HCT116 (cell line): ENCODE measurements at regions not wholly inside any gene's neighbourhood (a gene's known extent, or its start where the extent isn't known, plus 50 kb on each side); places are given as distances from the start of the nearest gene placed in this dataset.

ENCODE experiments used
- ATAC-seq: fragments of 200-7000 bp; cut with Tn5 transposase; 2 replicates; pipeline ENCODE4 v1.9.1; 2020; ENCODE audit warnings: mild to moderate bottlenecking, moderate library complexity
- BruUV-seq: library from RNA; stranded (reverse); fragments of 400-500 nt; replicated peaks from 2 replicates; lab custom pipeline; 2021; lab: Mats Ljungman, UMichigan
- CTCF ChIA-PET: fragments of 300-600 bp; sonication (Branson Sonifier 250); formaldehyde crosslinking; loops from one replicate; lab custom pipeline; 2021; ENCODE audit warnings: antibody characterized with exemption; lab: Charles Lee
- POLR2A ChIA-PET: fragments of 300-600, 350-600 bp; sonication (Branson Sonifier 250); formaldehyde crosslinking; loops from one replicate; lab custom pipeline; 2021; ENCODE audit warnings: antibody characterized with exemption; lab: Charles Lee
- RAD21 ChIA-PET, 2 experiments: fragments of 300-600 bp; sonication (Branson Sonifier 250); formaldehyde crosslinking; loops; one replicate each; lab custom pipeline; 2023; ENCODE audit warnings: low total read pairs in 2 of 2; ENCODE audit not compliant: uncharacterized antibody in 2 of 2, unreplicated experiment in 2 of 2, low non-redundant PET in 1 of 2; lab: Charles Lee
- DNase-seq: peaks from one replicate; pipeline ENCODE4 v3.0.0-alpha.2; 2010; ENCODE audit warnings: low read depth, low spot score
- H2AFZ ChIP-seq: fragments of 200-600 bp; shearing (Covaris generic), sonication (generic); 2 replicates; pipeline ENCODE4 v1.6.1; 2017; ENCODE audit warnings: low read depth, mixed run types, mixed read lengths, antibody characterized with exemption, low read length; ENCODE audit not compliant: poor library complexity, severe bottlenecking
- H3K27ac ChIP-seq: 2 replicates; pipeline ENCODE4 v1.5.1; 2012; ENCODE audit warnings: low read depth, low read length
- H3K27me3 ChIP-seq: fragments of 200-600 bp; sonication (generic); 2 replicates; pipeline ENCODE4 v1.6.1; 2016; ENCODE audit warnings: mixed run types, low read length, mixed read lengths; ENCODE audit not compliant: insufficient read depth
- H3K36me3 ChIP-seq, 2 experiments: fragments of 200-500 bp in 1 of 2; fragments of 200-600 bp in 1 of 2; sonication (Bioruptor generic) in 1 of 2; sonication (generic) in 1 of 2; 2 replicates each; pipeline versions ENCODE4 v1.5.1 to v1.6.1; 2014 to 2016; ENCODE audit warnings: low read length in 2 of 2, inconsistent platforms in 1 of 2, mixed read lengths in 1 of 2, mixed run types in 1 of 2; ENCODE audit not compliant: insufficient read depth in 2 of 2, control insufficient read depth in 1 of 2
- H3K4me1 ChIP-seq, 2 experiments: fragments of 200-600 bp in 1 of 2; sonication (generic) in 1 of 2; 2 replicates each; pipeline versions ENCODE4 v1.5.1 to v1.6.1; 2012 to 2017; ENCODE audit warnings: low read length in 2 of 2, inconsistent platforms in 1 of 2, mild to moderate bottlenecking in 1 of 2, mixed read lengths in 1 of 2, mixed run types in 1 of 2, moderate library complexity in 1 of 2; ENCODE audit not compliant: insufficient read depth in 2 of 2, control insufficient read depth in 1 of 2
- H3K4me2 ChIP-seq: fragments of 200-600 bp; sonication (generic); 2 replicates; pipeline ENCODE4 v1.6.1; 2017; ENCODE audit warnings: mixed run types, low read length, mixed read lengths
- H3K4me3 ChIP-seq, 2 experiments: fragments of 200-600 bp in 1 of 2; sonication (generic) in 1 of 2; replicated peaks in 1 of 2; 2 replicates each; pipeline ENCODE4 v1.5.1; 2011 to 2016; ENCODE audit warnings: low read length in 2 of 2, control low read depth in 1 of 2, low read depth in 1 of 2, mild to moderate bottlenecking in 1 of 2, mixed read lengths in 1 of 2, mixed run types in 1 of 2
- H3K79me2 ChIP-seq: fragments of 200-600 bp; sonication (generic); 2 replicates; pipeline ENCODE4 v1.6.1; 2017; ENCODE audit warnings: mild to moderate bottlenecking, mixed run types, low read length, moderate library complexity, mixed read lengths; ENCODE audit not compliant: insufficient read depth
- H3K9ac ChIP-seq: fragments of 200-600 bp; sonication (generic); 2 replicates; pipeline ENCODE4 v1.6.1; 2016; ENCODE audit warnings: low read length, mixed read lengths
- H3K9me2 ChIP-seq: fragments of 200-600 bp; sonication (generic), shearing (Covaris generic); 2 replicates; pipeline ENCODE4 v1.6.1; 2017; ENCODE audit warnings: mixed run types, mild to moderate bottlenecking, moderate library complexity; ENCODE audit not compliant: insufficient read depth
- H3K9me3 ChIP-seq, 2 experiments: fragments of 200-500 bp in 1 of 2; fragments of 200-600 bp in 1 of 2; sonication (Bioruptor generic) in 1 of 2; sonication (generic) in 1 of 2; 2 replicates each; pipeline ENCODE4 v1.6.1; 2014 to 2017; ENCODE audit warnings: low read length in 2 of 2, mixed read lengths in 2 of 2, inconsistent platforms in 1 of 2, low read depth in 1 of 2, mild to moderate bottlenecking in 1 of 2, mixed run types in 1 of 2, moderate library complexity in 1 of 2; ENCODE audit not compliant: control insufficient read depth in 1 of 2, insufficient read depth in 1 of 2
- H4K20me1 ChIP-seq: fragments of 200-600 bp; sonication (generic), shearing (Covaris generic); 2 replicates; pipeline ENCODE4 v1.6.1; 2017; ENCODE audit warnings: mixed run types, mild to moderate bottlenecking, moderate library complexity; ENCODE audit not compliant: insufficient read depth
- CBX3 ChIP-seq: IDR thresholded peaks from 2 replicates; pipeline ENCODE4 v1.6.1; 2012; ENCODE audit warnings: low read depth
- ELF1 ChIP-seq: IDR thresholded peaks from 2 replicates; pipeline ENCODE4 v1.6.1; 2012; ENCODE audit warnings: low read depth, borderline replicate concordance
- EZH2 ChIP-seq: fragments of 200-600 bp; sonication (generic); IDR thresholded peaks from 2 replicates; pipeline ENCODE4 v1.6.1; 2017; ENCODE audit warnings: antibody characterized with exemption, mixed run types
- EZH2phosphoT487 ChIP-seq: fragments of 200-600 bp; IDR thresholded peaks from 2 replicates; pipeline ENCODE4 v1.6.1; 2018; ENCODE audit warnings: antibody characterized with exemption, borderline replicate concordance
- FOSL1 ChIP-seq: IDR thresholded peaks from 2 replicates; pipeline ENCODE4 v1.6.1; 2012; ENCODE audit warnings: low read depth
- JUND ChIP-seq: IDR thresholded peaks from 2 replicates; pipeline ENCODE4 v1.6.1; 2012
- POLR2AphosphoS5 ChIP-seq: IDR thresholded peaks from 2 replicates; pipeline ENCODE4 v1.6.1; 2011; ENCODE audit warnings: mild to moderate bottlenecking, low read depth, low read length, moderate library complexity
- RAD21 ChIP-seq: IDR thresholded peaks from 2 replicates; pipeline ENCODE4 v1.6.1; 2012; ENCODE audit warnings: low read depth, mild to moderate bottlenecking
- SRF ChIP-seq: IDR thresholded peaks from 2 replicates; pipeline ENCODE4 v1.6.1; 2012; ENCODE audit warnings: low read depth
- YY1 ChIP-seq: IDR thresholded peaks from 2 replicates; pipeline ENCODE4 v1.6.1; 2011; ENCODE audit warnings: low read length, low read depth, moderate library complexity, mild to moderate bottlenecking; ENCODE audit not compliant: insufficient replicate concordance; ENCODE audit errors: extremely low read depth
- intact Hi-C: fragments of 100-400 bp; cut with micrococcal nuclease; formaldehyde crosslinking; loops from 2 replicates; pipeline ENCODE4 v1.10.0; 2022
- TF ChIP-seq, protein P1 (sequence below): IDR thresholded peaks from 2 replicates; pipeline ENCODE4 v1.6.1; 2012
- TF ChIP-seq, protein P2 (sequence below): IDR thresholded peaks from 2 replicates; pipeline ENCODE4 v1.6.1; 2012; ENCODE audit warnings: low read depth
- TF ChIP-seq, protein P3 (sequence below): IDR thresholded peaks from 2 replicates; pipeline ENCODE4 v1.6.1; 2012

DNA sequence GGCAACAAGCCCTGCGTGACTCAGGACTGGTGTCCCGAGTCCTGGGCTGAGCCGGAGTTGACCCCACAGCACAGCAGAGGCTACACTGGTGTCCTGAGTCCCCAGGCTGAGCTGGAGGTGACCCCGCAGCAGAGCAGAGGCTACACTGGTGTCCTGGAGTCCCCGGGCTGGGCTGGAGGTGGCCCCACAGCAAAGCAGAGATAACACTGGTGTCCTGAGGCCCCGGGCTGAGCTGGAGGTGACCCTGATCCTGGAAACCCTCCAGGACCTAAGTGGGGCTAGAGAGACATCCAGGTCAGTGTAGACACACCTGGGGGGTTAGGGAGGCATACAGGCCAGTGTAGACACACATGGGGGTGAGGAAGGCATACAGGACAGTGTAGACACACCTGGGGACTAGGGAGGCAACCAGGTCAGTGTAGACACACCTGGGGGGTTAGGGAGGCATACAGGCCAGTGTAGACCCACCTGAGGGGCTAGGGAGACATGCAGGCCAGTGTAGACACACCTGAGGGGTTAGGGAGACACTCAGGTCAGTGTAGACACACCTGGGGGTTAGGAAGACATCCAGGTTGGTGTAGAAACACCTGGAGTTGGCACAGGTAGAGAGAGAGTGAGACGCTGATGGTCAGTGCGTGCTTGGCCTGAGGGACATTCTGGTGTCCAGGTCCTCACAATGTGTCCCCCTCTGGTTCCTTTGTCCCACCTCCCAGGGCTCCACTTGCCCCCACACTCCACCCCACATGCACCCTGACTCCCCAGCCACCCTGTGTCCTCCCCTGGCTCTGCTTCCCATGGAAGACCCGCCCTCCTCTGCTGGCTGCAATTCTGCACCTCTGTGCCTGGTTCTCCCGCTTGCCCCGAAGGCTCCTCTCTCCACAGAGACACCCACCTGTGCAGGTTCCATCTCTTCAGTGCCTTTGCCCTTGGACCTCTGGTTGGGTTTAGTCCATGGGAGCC lies 321.6 kb upstream of the SFSWAP start:
- H3K4me2 ChIP-seq = no peak overlapping the region
- no peaks in the 10 kb centered on the region for H3K79me2 ChIP-seq
- H3K4me1 ChIP-seq = no peaks in the 10 kb centered on the region
- ChIA-PET RAD21 (no interaction called here), POLR2A (no interaction called here), CTCF (no interaction called here)
- H3K9ac ChIP-seq = no peak overlapping the region
- no peak overlapping the region for H3K4me3 ChIP-seq
- H3K9me2 ChIP-seq = no peaks in the 10 kb centered on the region
- no peak for ATAC-seq
- no peak overlapping the region for H2AFZ ChIP-seq
- H3K9me3 ChIP-seq = no peaks in the 10 kb centered on the region
- intact Hi-C loops = no loop called here
- no peak overlapping the region for H3K27ac ChIP-seq
- no peaks in the 10 kb centered on the region for H3K36me3 ChIP-seq
- no TSS peak for BruUV-seq
- H4K20me1 ChIP-seq = no peaks in the 10 kb centered on the region
- 0 out of 2 replicates have a peak, but pooled peaks cover 4% of the 10 kb centered on the region for H3K27me3 ChIP-seq
- TF ChIP-seq RAD21 (no peak), EZH2 (no peak), ELF1 (no peak), SRF (no peak), FOSL1 (no peak), EZH2phosphoT487 (no peak), POLR2AphosphoS5 (no peak)
- TF ChIP-seq, all 23 proteins: peak for 0
- DNase-seq = no peak

DNA sequence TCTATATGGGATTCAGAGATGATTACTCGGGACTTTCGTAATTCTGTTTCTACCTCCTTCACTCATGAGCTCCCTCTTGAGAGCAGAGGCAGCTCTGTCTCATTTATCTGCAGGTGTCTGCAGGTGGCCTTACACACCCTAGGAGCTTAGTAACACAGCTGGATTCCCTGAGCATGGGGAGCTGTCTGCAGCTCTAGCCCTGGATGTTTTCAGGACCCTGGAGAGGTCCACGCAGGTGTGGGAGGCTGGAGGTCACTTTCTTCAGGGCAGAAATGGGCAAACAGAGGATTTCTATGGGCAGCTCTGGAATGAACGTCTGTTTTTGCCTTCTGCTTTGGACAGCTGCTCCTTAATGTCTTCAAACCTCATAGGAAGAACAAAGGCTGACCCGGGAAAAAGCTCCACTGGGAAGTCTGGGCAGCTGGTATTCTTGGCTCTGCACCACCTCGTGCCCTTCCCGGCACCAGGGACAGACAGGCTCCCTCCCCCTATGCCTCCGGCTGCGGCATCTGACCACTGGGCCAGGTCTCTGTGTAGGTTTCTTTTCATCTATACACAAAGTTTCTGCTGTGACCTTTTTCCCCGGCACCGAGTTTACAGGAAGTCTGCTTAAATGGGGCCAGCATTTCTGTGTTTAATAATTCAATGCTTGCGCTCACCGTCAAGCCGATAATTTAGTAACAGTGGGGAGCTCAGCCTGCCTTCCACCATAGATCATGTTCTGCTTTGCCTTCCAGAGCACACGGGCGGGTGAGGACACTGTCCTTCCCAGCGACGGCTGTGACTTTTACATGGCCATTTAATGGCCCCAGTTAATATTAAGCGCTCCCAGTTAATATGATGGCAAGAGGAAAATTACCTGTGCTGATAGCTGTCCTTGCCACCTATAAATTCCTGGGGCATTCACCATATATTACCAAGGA lies 320.2 kb upstream of the SFSWAP start:
- POLR2A ChIA-PET = no interaction called here
- H3K36me3 ChIP-seq = no peaks in the 10 kb centered on the region
- intact Hi-C loops = no loop called here
- peak; percentile 3 for DNase-seq
- no peaks in the 10 kb centered on the region for H3K4me1 ChIP-seq
- H4K20me1 ChIP-seq = no peaks in the 10 kb centered on the region
- no peaks in the 10 kb centered on the region for H3K9me2 ChIP-seq
- no peak overlapping the region for H3K27ac ChIP-seq
- H3K4me2 ChIP-seq = no peak overlapping the region
- ATAC-seq = peak; percentile 74
- no peak overlapping the region for H2AFZ ChIP-seq
- H3K79me2 ChIP-seq = no peaks in the 10 kb centered on the region
- 0 out of 2 replicates have a peak, but pooled peaks cover 4% of the 10 kb centered on the region for H3K27me3 ChIP-seq
- BruUV-seq = no TSS peak
- RAD21 ChIA-PET = no interaction called here
- H3K4me3 ChIP-seq = no peak overlapping the region
- H3K9ac ChIP-seq = no peak overlapping the region
- TF ChIP-seq YY1 (no peak), RAD21 (peak; percentile 8; the same call in 1 of the 2 replicates), CBX3 (no peak), JUND (no peak), SRF (no peak)
- TF ChIP-seq, protein P1, sequence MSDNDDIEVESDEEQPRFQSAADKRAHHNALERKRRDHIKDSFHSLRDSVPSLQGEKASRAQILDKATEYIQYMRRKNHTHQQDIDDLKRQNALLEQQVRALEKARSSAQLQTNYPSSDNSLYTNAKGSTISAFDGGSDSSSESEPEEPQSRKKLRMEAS = no peak
- TF ChIP-seq, protein P2, sequence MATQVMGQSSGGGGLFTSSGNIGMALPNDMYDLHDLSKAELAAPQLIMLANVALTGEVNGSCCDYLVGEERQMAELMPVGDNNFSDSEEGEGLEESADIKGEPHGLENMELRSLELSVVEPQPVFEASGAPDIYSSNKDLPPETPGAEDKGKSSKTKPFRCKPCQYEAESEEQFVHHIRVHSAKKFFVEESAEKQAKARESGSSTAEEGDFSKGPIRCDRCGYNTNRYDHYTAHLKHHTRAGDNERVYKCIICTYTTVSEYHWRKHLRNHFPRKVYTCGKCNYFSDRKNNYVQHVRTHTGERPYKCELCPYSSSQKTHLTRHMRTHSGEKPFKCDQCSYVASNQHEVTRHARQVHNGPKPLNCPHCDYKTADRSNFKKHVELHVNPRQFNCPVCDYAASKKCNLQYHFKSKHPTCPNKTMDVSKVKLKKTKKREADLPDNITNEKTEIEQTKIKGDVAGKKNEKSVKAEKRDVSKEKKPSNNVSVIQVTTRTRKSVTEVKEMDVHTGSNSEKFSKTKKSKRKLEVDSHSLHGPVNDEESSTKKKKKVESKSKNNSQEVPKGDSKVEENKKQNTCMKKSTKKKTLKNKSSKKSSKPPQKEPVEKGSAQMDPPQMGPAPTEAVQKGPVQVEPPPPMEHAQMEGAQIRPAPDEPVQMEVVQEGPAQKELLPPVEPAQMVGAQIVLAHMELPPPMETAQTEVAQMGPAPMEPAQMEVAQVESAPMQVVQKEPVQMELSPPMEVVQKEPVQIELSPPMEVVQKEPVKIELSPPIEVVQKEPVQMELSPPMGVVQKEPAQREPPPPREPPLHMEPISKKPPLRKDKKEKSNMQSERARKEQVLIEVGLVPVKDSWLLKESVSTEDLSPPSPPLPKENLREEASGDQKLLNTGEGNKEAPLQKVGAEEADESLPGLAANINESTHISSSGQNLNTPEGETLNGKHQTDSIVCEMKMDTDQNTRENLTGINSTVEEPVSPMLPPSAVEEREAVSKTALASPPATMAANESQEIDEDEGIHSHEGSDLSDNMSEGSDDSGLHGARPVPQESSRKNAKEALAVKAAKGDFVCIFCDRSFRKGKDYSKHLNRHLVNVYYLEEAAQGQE = peak; percentile 78
- TF ChIP-seq, protein P3, sequence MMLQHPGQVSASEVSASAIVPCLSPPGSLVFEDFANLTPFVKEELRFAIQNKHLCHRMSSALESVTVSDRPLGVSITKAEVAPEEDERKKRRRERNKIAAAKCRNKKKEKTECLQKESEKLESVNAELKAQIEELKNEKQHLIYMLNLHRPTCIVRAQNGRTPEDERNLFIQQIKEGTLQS = no peak
- CTCF ChIA-PET = no interaction called here
- H3K9me3 ChIP-seq = peaks cover 0 to under 1% of the 10 kb centered on the region in 2 experiments; a peak in 1 of 4 replicates
